ENCODE measurements at regions not wholly inside any gene's neighbourhood (a gene's known extent, or its start where the extent isn't known, plus 50 kb on each side); places are given as distances from the start of the nearest gene placed in this dataset.

DNA sequence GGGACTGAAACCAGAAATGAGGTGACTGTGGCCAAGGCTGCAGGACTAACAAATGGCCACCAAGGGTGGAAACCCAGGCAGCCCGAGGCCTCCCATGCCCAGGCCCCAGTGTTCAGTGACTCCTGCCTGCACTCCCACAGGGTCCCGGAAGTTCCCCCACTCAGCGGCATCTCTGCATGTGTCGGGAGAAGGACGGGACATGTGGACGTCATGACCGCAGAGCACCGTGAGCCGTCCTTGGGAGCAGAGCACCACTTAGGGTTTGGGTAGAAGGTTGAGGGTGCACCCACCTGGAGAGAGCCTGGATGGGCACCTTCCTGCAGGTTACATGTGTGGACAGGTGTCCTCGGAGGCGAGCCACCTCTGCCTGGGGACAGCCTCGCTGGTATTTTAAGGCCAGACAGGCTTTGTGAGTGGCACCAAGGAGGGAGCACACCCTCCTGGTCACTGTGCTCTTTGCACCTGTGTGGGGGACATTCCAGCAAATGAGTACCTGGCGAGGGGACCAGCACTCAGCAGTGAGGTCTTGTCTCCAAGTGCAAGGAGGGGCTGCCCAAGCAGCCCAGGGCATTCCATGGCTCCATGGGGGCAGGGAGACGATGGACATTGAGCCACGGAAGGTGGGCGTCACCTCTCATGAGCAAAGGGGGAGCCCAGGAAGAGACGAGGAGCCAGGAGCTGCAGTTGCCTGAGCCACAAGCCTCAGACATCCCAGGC is 95.3 kb upstream of the TCERG1L start:
- DNase-seq (ENCODE audit: low read depth) = no peak
- TF ChIP-seq, protein P1, sequence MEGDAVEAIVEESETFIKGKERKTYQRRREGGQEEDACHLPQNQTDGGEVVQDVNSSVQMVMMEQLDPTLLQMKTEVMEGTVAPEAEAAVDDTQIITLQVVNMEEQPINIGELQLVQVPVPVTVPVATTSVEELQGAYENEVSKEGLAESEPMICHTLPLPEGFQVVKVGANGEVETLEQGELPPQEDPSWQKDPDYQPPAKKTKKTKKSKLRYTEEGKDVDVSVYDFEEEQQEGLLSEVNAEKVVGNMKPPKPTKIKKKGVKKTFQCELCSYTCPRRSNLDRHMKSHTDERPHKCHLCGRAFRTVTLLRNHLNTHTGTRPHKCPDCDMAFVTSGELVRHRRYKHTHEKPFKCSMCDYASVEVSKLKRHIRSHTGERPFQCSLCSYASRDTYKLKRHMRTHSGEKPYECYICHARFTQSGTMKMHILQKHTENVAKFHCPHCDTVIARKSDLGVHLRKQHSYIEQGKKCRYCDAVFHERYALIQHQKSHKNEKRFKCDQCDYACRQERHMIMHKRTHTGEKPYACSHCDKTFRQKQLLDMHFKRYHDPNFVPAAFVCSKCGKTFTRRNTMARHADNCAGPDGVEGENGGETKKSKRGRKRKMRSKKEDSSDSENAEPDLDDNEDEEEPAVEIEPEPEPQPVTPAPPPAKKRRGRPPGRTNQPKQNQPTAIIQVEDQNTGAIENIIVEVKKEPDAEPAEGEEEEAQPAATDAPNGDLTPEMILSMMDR (IDR thresholded peaks at IDR 0.05; ENCODE audit: insufficient read depth, low read depth, low read length, missing control alignments) = no peak
- no peak overlapping the region for H3K4me3 ChIP-seq (ENCODE audit: low read depth, low read length)

- TF ChIP-seq, protein P1 (IDR thresholded peaks at IDR 0.05; ENCODE audit: insufficient read depth, low read depth, low read length, missing control alignments) = no peak
- no peak overlapping the region for H3K4me3 ChIP-seq (ENCODE audit: low read depth, low read length)
- DNase-seq (ENCODE audit: low read depth) = no peak
Measured at GRCh38 chr10:131418681-131419080, 107.2 kb upstream of the TCERG1L start.

DNA sequence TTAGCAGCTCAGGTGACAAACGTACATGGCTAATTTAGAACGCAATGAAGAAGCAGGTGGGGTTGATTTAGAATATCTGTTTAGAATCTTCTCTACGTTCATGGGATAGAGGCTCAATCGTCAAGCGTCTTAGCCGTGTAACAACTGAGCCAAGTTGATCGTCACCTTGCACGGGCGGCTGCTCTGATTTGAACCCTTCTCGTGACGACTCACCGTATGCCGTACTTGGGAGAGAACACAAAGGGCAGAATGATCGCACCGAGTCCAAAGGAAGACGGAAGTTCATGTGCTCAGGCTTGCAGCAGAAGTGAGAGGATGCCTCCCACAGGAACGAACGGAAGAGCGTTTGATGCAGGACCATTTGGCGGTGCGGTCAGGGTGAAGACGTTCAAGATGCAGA is 108.3 kb upstream of the TCERG1L start:
- TF ChIP-seq, protein P1 (IDR thresholded peaks at IDR 0.05; ENCODE audit: insufficient read depth, low read depth, low read length, missing control alignments) = no peak
- no peak for DNase-seq (ENCODE audit: low read depth)

GRCh38 chr10:131420867-131421266 is 109.3 kb upstream of the TCERG1L start:
- TF ChIP-seq, protein P1 (IDR thresholded peaks at IDR 0.05; ENCODE audit: insufficient read depth, low read depth, low read length, missing control alignments) = no peak
- H3K4me3 ChIP-seq (ENCODE audit: low read depth, low read length) = no peak overlapping the region
- no peak for DNase-seq (ENCODE audit: low read depth)

More for the DNA sequence above, 108.3 kb upstream of the TCERG1L start:
- no peak overlapping the region for H3K4me3 ChIP-seq (ENCODE audit: low read depth, low read length)

- DNase-seq (ENCODE audit: low read depth) = no peak
- no peak overlapping the region for H3K4me3 ChIP-seq (ENCODE audit: low read depth, low read length)
- TF ChIP-seq, protein P1 (IDR thresholded peaks at IDR 0.05; ENCODE audit: insufficient read depth, low read depth, low read length, missing control alignments) = no peak
Measured at GRCh38 chr10:131421381-131421780, 109.9 kb upstream of the TCERG1L start.

GRCh38 chr10:131422731-131423130 is 111.2 kb upstream of the TCERG1L start:
- no peak for DNase-seq (ENCODE audit: low read depth)
- TF ChIP-seq, protein P1 (IDR thresholded peaks at IDR 0.05; ENCODE audit: insufficient read depth, low read depth, low read length, missing control alignments) = no peak
- H3K4me3 ChIP-seq (ENCODE audit: low read depth, low read length) = no peak overlapping the region

DNA sequence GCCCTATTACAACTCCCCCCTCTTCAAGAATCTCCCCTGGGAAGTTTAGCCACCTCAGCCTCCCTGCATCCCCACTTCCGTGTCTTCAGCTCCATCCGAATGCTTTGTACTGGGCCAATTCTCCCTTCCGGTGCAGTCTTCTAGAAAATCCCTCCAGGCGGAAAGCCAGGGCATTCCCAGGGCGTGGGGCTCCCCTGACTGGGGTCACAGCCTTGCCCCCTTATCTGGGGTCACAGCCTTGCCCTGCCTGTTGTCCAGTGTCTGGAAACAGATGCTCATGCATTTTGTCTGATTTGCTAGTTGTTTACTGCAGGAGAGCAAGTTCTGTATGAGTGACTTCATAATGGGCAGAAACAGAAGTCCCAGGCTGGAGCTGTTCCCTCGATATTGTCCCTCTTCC is 112.5 kb upstream of the TCERG1L start:
- TF ChIP-seq, protein P1 (IDR thresholded peaks at IDR 0.05; ENCODE audit: insufficient read depth, low read depth, low read length, missing control alignments) = no peak
- DNase-seq (ENCODE audit: low read depth) = no peak
- no peak overlapping the region for H3K4me3 ChIP-seq (ENCODE audit: low read depth, low read length)
